B cell (primary cell): ENCODE measurements at regions not wholly inside any gene's neighbourhood (a gene's known extent, or its start where the extent isn't known, plus 50 kb on each side); places are given as distances from the start of the nearest gene placed in this dataset.

Source experiments
- CTCF ChIP-seq: fragments of 200-600 bp; IDR thresholded peaks from one replicate; pipeline ENCODE4 v1.8.0; 2022; ENCODE audit warnings: antibody characterized with exemption, mild to moderate bottlenecking
- EZH2 ChIP-seq: IDR thresholded peaks from 2 replicates; pipeline ENCODE4 v1.6.1; 2012; ENCODE audit warnings: borderline replicate concordance, low read depth, mild to moderate bottlenecking, moderate library complexity, low read length; ENCODE audit not compliant: insufficient read depth, poor library complexity, severe bottlenecking

- TF ChIP-seq CTCF (no peak), EZH2 (no peak)
Observed at GRCh38 chr13:109323338-109323737, 463.0 kb downstream of the IRS2 start.
